ENCODE measurements at regions not wholly inside any gene's neighbourhood (a gene's known extent, or its start where the extent isn't known, plus 50 kb on each side); places are given as distances from the start of the nearest gene placed in this dataset.
A peak's percentile ranks its signal among the peaks of the same experiment; 100 is the strongest.

DNA sequence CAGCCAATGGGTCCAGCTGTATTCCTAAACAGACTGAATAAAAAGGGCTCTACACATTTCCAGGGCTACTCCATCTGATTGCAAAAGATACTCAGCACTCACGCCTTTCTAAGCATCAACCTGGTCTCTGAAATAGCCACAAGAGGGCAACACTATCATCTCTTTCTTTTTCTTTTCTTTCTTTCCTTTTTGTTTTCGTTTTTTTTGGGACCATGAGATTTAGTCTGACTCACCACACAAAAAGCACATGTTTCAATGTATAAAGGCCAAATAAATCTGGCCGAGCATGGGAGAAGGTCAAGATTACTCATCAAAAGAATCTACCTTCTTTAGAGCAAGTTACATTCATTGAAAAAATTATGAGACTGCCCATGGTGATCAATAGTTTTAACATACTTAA is 805.6 kb upstream of the ARGLU1 start:
- H4K20me1 ChIP-seq (ENCODE audit: control insufficient read depth, insufficient read depth, insufficient read length): no peaks in the 10 kb centered on the region
- no peak overlapping the region for H4K8ac ChIP-seq (replicated peaks; ENCODE audit: insufficient read length, low read depth, low read length)
- H2BK20ac ChIP-seq (ENCODE audit: low read depth, low read length, poor library complexity, severe bottlenecking): no peak overlapping the region
- no peak overlapping the region for H3K27ac ChIP-seq (ENCODE audit: insufficient read length, low read depth, low read length)
- H4K91ac ChIP-seq (ENCODE audit: insufficient read length, low read depth, low read length): no peak overlapping the region
- peak overlapping the region; percentile 36 for H2AFZ ChIP-seq (ENCODE audit: low read length)
- no peak overlapping the region for H3K23ac ChIP-seq (ENCODE audit: insufficient read length, low read depth, low read length)
- Mint-ChIP-seq H3K9me3 (no peaks in the 10 kb centered on the region), H3K4me1 (peaks cover 14 to 24% of the 10 kb centered on the region in 2 experiments), H3K27ac (no peak overlapping the region), H3K4me3 (no peak overlapping the region), H3K27me3 (ENCODE audit: low read depth) (no peaks in the 10 kb centered on the region; the same call in none of the 2 replicates), H3K36me3 (ENCODE audit: insufficient read depth in 1 of 3, low read depth in 3 of 3) (no peaks in the 10 kb centered on the region; a peak in 1 of 7 replicates)
- no peak overlapping the region for H2BK5ac ChIP-seq (ENCODE audit: insufficient read length, low read length)
- no peaks in the 10 kb centered on the region for H3K23me2 ChIP-seq (ENCODE audit: insufficient read length, low read depth, low read length, poor library complexity, severe bottlenecking)
- H3K4me2 ChIP-seq (ENCODE audit: insufficient read depth, insufficient read length, low read length): no peak overlapping the region
- H3K9ac ChIP-seq (ENCODE audit: extremely low read depth, insufficient read length, low read length): no peak overlapping the region
- no peak overlapping the region for H3K14ac ChIP-seq (ENCODE audit: insufficient read depth, low read length)
- no peak overlapping the region for H2AK5ac ChIP-seq (ENCODE audit: insufficient read length, low read length)
- peak; percentile 33 for DNase-seq
- H3K79me2 ChIP-seq (ENCODE audit: insufficient read depth, low read length): no peaks in the 10 kb centered on the region
- H3K18ac ChIP-seq (ENCODE audit: insufficient read length, low read depth, low read length): no peak overlapping the region
- TF ChIP-seq, protein P1, sequence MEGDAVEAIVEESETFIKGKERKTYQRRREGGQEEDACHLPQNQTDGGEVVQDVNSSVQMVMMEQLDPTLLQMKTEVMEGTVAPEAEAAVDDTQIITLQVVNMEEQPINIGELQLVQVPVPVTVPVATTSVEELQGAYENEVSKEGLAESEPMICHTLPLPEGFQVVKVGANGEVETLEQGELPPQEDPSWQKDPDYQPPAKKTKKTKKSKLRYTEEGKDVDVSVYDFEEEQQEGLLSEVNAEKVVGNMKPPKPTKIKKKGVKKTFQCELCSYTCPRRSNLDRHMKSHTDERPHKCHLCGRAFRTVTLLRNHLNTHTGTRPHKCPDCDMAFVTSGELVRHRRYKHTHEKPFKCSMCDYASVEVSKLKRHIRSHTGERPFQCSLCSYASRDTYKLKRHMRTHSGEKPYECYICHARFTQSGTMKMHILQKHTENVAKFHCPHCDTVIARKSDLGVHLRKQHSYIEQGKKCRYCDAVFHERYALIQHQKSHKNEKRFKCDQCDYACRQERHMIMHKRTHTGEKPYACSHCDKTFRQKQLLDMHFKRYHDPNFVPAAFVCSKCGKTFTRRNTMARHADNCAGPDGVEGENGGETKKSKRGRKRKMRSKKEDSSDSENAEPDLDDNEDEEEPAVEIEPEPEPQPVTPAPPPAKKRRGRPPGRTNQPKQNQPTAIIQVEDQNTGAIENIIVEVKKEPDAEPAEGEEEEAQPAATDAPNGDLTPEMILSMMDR (conservative IDR thresholded peaks at IDR 0.05): peak; percentile 76
- no peaks in the 10 kb centered on the region; the same call in 1 of the 2 replicates for H3K4me1 ChIP-seq (ENCODE audit: insufficient read depth, low read length)
- no peak overlapping the region for H2BK120ac ChIP-seq (ENCODE audit: low read depth, low read length, poor library complexity, severe bottlenecking)
- no peaks in the 10 kb centered on the region for H3K79me1 ChIP-seq (ENCODE audit: insufficient read depth, low read depth, low read length, poor library complexity, severe bottlenecking)
- no peaks in the 10 kb centered on the region for H3K9me3 ChIP-seq (ENCODE audit: control insufficient read depth, low read depth, low read length)
- WGBS (ENCODE audit: extremely low coverage, insufficient read length, low lambda C conversion rate): no CpG with 5 or more reads among the region's 3 CpGs
- H3K56ac ChIP-seq (ENCODE audit: insufficient read length, low read depth, low read length): no peak overlapping the region
- no peak overlapping the region for H2BK12ac ChIP-seq (ENCODE audit: insufficient read length, low read depth, low read length)
- no peak overlapping the region for H3K4ac ChIP-seq (ENCODE audit: low read depth, low read length)
- no peak overlapping the region for H3T11ph ChIP-seq (ENCODE audit: low read length)
- H3K27me3 ChIP-seq (ENCODE audit: insufficient read depth, low read length): no peaks in the 10 kb centered on the region
- H2BK15ac ChIP-seq (ENCODE audit: low read depth, low read length): no peak overlapping the region
- no peak overlapping the region for H4K5ac ChIP-seq (ENCODE audit: insufficient read length, low read depth, low read length)

Measured in H9 (cell line).